HEK293 (cell line): ENCODE measurements at regions not wholly inside any gene's neighbourhood (a gene's known extent, or its start where the extent isn't known, plus 50 kb on each side); places are given as distances from the start of the nearest gene placed in this dataset.

Experiments
- CTCF ChIA-PET: fragments of 350-600 bp; formaldehyde crosslinking; extraction: SDS; loops from one replicate; lab custom pipeline; 2021; ENCODE audit warnings: antibody characterized with exemption; lab: Yijun Ruan, JAX
- POLR2A ChIA-PET: fragments of 300-600 bp; formaldehyde crosslinking; extraction: SDS; loops from one replicate; lab custom pipeline; 2020; ENCODE audit warnings: antibody characterized with exemption, inconsistent platforms; lab: Yijun Ruan, JAX
- H3K27ac ChIP-seq: fragments of 200-500 bp; sonication (Bioruptor generic); 2 replicates; pipeline ENCODE4 v1.5.1; 2014; ENCODE audit warnings: low read depth, low read length, control low read depth, inconsistent platforms; ENCODE audit errors: extremely low read depth
- H3K36me3 ChIP-seq, 2 experiments: fragments of 200-500 bp in 1 of 2; sonication (Bioruptor generic) in 1 of 2; 1 replicate in 1 of 2; 2 replicates in 1 of 2; pipeline ENCODE4 v1.5.1; 2014 to 2017; ENCODE audit warnings: inconsistent platforms in 2 of 2, low read length in 2 of 2; ENCODE audit not compliant: control insufficient read depth in 2 of 2, insufficient read depth in 1 of 2
- H3K4me1 ChIP-seq: fragments of 200-500 bp; sonication (Bioruptor generic); 2 replicates; pipeline ENCODE4 v1.5.1; 2014; ENCODE audit warnings: mild to moderate bottlenecking, low read length, inconsistent platforms; ENCODE audit not compliant: control insufficient read depth, insufficient read depth
- H3K4me3 ChIP-seq: 2 replicates; pipeline ENCODE4 v1.5.1; 2011; ENCODE audit warnings: low read depth, mild to moderate bottlenecking, control low read depth, low read length, moderate library complexity
- H3K9me3 ChIP-seq: fragments of 200-500 bp; sonication (Bioruptor generic); 2 replicates; pipeline ENCODE4 v1.5.1; 2014; ENCODE audit warnings: low read depth, low read length, inconsistent platforms; ENCODE audit not compliant: control insufficient read depth, insufficient read depth
- KLF8 ChIP-seq: fragments of 450-650 bp; formaldehyde crosslinking; IDR thresholded peaks from 2 replicates; pipeline ENCODE4 v1.5.1; 2016; ENCODE audit warnings: missing biosample characterization, missing genetic modification characterization
- OSR2 ChIP-seq: fragments of 450-650 bp; formaldehyde crosslinking; IDR thresholded peaks from 2 replicates; pipeline ENCODE4 v1.5.1; 2016; ENCODE audit warnings: missing biosample characterization, missing genetic modification characterization
- REPIN1 ChIP-seq: fragments of 450-650 bp; formaldehyde crosslinking; IDR thresholded peaks from 2 replicates; pipeline ENCODE4 v1.5.1; 2017; ENCODE audit warnings: missing biosample characterization, missing genetic modification characterization, low read depth
- SETDB1 ChIP-seq: IDR thresholded peaks from one replicate; pipeline ENCODE4 v1.6.1; 2017; ENCODE audit warnings: mild to moderate bottlenecking, low read length, moderate library complexity, mixed read lengths; ENCODE audit not compliant: insufficient read length
- TRIM28 ChIP-seq: IDR thresholded peaks from 2 replicates; pipeline ENCODE4 v1.6.1; 2011; ENCODE audit warnings: low read length, control low read depth, borderline replicate concordance
- ZBTB6 ChIP-seq: fragments of 450-650 bp; formaldehyde crosslinking; IDR thresholded peaks from 2 replicates; pipeline ENCODE4 v1.5.1; 2017; ENCODE audit warnings: missing biosample characterization, missing genetic modification characterization
- ZFP69B ChIP-seq: fragments of 450-650 bp; formaldehyde crosslinking; IDR thresholded peaks from 2 replicates; pipeline ENCODE4 v1.5.1; 2016; ENCODE audit warnings: missing biosample characterization, missing genetic modification characterization
- ZIC2 ChIP-seq: fragments of 450-650 bp; formaldehyde crosslinking; IDR thresholded peaks from 2 replicates; pipeline ENCODE4 v1.5.1; 2016; ENCODE audit warnings: missing biosample characterization, missing genetic modification characterization
- ZNF157 ChIP-seq: fragments of 450-650 bp; formaldehyde crosslinking; IDR thresholded peaks from 2 replicates; pipeline ENCODE4 v1.5.1; 2016; ENCODE audit warnings: missing biosample characterization, missing genetic modification characterization
- ZNF174 ChIP-seq: fragments of 450-650 bp; formaldehyde crosslinking; IDR thresholded peaks from 2 replicates; pipeline ENCODE4 v1.5.0; 2017; ENCODE audit warnings: missing biosample characterization, mild to moderate bottlenecking, missing genetic modification characterization
- ZNF2 ChIP-seq: fragments of 450-650 bp; formaldehyde crosslinking; IDR thresholded peaks from 2 replicates; pipeline ENCODE4 v1.5.1; 2016; ENCODE audit warnings: missing biosample characterization, missing genetic modification characterization
- ZNF223 ChIP-seq: fragments of 450-650 bp; formaldehyde crosslinking; IDR thresholded peaks from 2 replicates; pipeline ENCODE4 v1.5.1; 2016; ENCODE audit warnings: missing biosample characterization, missing genetic modification characterization
- ZNF362 ChIP-seq: fragments of 450-650 bp; formaldehyde crosslinking; IDR thresholded peaks from 2 replicates; pipeline ENCODE4 v1.5.1; 2016; ENCODE audit warnings: missing biosample characterization, missing genetic modification characterization
- ZNF366 ChIP-seq: fragments of 450-650 bp; formaldehyde crosslinking; conservative IDR thresholded peaks from 2 replicates; pipeline ENCODE4 v1.5.1; 2016; ENCODE audit warnings: missing biosample characterization, missing genetic modification characterization
- ZNF521 ChIP-seq: fragments of 450-650 bp; formaldehyde crosslinking; IDR thresholded peaks from 2 replicates; pipeline ENCODE4 v1.5.1; 2017; ENCODE audit warnings: missing biosample characterization, mild to moderate bottlenecking, missing genetic modification characterization
- ZNF571 ChIP-seq: fragments of 450-650 bp; formaldehyde crosslinking; IDR thresholded peaks from 2 replicates; pipeline ENCODE4 v1.5.0; 2017; ENCODE audit warnings: missing biosample characterization, missing genetic modification characterization
- ZNF660 ChIP-seq: fragments of 450-650 bp; IDR thresholded peaks from 2 replicates; pipeline ENCODE4 v1.5.1; 2018; ENCODE audit warnings: missing biosample characterization, mild to moderate bottlenecking, missing genetic modification characterization
- ZNF830 ChIP-seq: fragments of 450-650 bp; IDR thresholded peaks from 2 replicates; pipeline ENCODE4 v1.5.0; 2018; ENCODE audit warnings: missing biosample characterization, missing genetic modification characterization, low read depth, mild to moderate bottlenecking, moderate library complexity
- TF ChIP-seq, protein P1 (sequence below): fragments of 450-650 bp; formaldehyde crosslinking; IDR thresholded peaks from 2 replicates; pipeline ENCODE4 v1.5.1; 2017; ENCODE audit warnings: missing biosample characterization, missing genetic modification characterization
- TF ChIP-seq, protein P2 (sequence below): fragments of 450-650 bp; formaldehyde crosslinking; IDR thresholded peaks from 2 replicates; pipeline ENCODE4 v1.5.1; 2016; ENCODE audit warnings: missing biosample characterization, missing genetic modification characterization, borderline replicate concordance

DNA sequence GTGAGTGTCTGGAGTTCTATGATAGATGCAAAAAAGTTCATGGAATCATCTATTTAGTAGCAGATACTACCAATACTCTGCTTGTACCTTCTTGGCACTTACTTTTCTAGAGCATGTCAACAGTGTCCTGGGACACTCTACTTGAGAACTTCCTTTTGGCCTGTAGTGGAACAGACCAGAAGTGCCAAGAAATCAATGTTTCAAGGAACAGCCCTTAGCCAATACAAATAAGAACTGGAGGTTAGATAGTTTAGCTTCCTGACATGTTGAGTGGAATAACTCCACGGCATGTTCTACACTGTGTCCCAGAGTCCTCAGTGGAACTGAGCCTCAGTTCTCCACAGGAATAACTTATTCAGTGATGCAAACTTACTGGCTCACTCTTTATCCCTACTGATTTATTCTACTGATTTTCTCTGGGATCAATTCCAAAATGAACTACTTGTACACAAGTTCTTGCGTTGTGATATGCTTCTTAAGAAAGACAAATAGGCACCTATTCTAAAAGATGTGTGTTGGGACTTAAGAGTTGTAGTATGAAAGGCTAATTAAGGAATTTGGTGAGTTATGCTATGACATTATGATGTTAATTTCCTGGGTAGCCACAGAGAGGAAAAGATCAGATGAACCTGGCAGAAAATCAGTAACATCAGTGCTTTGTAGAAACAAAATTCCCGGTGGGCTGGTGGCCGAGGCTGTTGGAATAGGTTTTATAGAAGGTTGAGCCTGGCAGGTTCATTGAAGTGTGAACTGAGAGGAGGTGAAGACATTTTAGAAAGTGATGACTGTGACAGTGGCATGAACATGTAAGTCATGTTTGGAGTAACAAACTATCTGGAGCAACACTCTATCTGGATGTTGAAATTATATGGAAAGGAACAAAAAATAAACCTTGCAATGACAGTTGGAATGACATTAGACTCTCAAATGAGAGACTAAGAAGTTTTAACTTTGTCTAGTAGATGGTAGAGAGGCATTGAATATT lies 101.8 kb upstream of the RBMS3 start:
- H3K36me3 ChIP-seq: no peaks in the 10 kb centered on the region
- CTCF ChIA-PET: no interaction called here
- POLR2A ChIA-PET: no interaction called here

DNA sequence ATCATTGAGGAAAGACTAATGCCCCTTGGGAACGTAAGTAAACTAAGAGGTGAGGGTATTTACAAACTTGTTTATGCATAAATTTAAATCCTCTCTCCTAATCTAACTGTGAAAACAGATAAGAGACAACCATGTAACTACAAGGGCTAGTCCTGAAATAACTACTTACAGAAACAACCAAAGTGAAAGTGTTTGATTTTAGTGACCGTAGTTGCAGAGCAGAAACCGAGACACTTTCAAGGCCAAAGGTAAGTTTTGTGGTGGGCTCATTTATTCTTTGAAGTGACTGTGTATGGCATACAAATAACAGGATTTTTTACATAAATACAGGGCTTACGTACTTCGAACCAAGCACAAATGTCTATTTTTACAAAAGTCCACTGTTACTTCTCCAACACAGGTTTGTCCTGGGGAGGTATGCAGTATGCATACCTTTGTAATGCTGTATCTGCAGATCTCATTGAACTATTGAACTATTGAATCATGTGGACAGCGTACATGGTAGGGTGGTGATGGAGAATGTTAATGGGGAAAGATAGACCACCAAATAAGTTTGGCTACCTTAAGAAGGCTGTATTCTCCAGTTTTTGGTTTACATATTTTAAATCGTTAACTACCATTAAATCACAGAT lies 99.6 kb upstream of the RBMS3 start:
- TF ChIP-seq ZNF157 (tag by site-specific recombination) (peak; percentile 84), KLF8 (tag by site-specific recombination) (no peak), ZNF174 (tag by site-specific recombination) (no peak)
- H3K4me3 ChIP-seq: no peak overlapping the region
- no peaks in the 10 kb centered on the region for H3K9me3 ChIP-seq
- ChIA-PET POLR2A (no interaction called here), CTCF (no interaction called here)
- H3K36me3 ChIP-seq: no peaks in the 10 kb centered on the region
- H3K27ac ChIP-seq: no peak overlapping the region
- peaks cover 4% of the 10 kb centered on the region; the same call in 1 of the 2 replicates for H3K4me1 ChIP-seq

More for the DNA sequence above, 101.8 kb upstream of the RBMS3 start:
- no peaks in the 10 kb centered on the region for H3K9me3 ChIP-seq
- TF ChIP-seq ZIC2 (tag by site-specific recombination) (no peak), SETDB1 (no peak), ZNF571 (tag by site-specific recombination) (no peak), ZNF223 (tag by site-specific recombination) (no peak), ZNF521 (no peak), REPIN1 (no peak), ZNF830 (tag by site-specific recombination) (no peak), ZNF362 (tag by site-specific recombination) (no peak), TRIM28 (no peak), ZNF366 (tag by site-specific recombination) (no peak), ZNF2 (tag by site-specific recombination) (no peak), ZNF660 (tag by site-specific recombination) (no peak), ZFP69B (tag by site-specific recombination) (no peak)
- TF ChIP-seq, all 188 proteins: peak for 0
- Histone ChIP-seq H3K27ac (no peak overlapping the region), H3K4me1 (peaks cover 4% of the 10 kb centered on the region; the same call in 1 of the 2 replicates), H3K4me3 (no peak overlapping the region)

- POLR2A ChIA-PET: no interaction called here
- Histone ChIP-seq H3K4me3 (no peak overlapping the region), H3K4me1 (no peaks in the 10 kb centered on the region), H3K27ac (no peak overlapping the region), H3K36me3 (no peaks in the 10 kb centered on the region), H3K9me3 (no peaks in the 10 kb centered on the region)
- CTCF ChIA-PET: no interaction called here
- TF ChIP-seq OSR2 (tag by site-specific recombination) (no peak), KLF8 (tag by site-specific recombination) (no peak), ZBTB6 (tag by site-specific recombination) (no peak)
- TF ChIP-seq, protein P1, sequence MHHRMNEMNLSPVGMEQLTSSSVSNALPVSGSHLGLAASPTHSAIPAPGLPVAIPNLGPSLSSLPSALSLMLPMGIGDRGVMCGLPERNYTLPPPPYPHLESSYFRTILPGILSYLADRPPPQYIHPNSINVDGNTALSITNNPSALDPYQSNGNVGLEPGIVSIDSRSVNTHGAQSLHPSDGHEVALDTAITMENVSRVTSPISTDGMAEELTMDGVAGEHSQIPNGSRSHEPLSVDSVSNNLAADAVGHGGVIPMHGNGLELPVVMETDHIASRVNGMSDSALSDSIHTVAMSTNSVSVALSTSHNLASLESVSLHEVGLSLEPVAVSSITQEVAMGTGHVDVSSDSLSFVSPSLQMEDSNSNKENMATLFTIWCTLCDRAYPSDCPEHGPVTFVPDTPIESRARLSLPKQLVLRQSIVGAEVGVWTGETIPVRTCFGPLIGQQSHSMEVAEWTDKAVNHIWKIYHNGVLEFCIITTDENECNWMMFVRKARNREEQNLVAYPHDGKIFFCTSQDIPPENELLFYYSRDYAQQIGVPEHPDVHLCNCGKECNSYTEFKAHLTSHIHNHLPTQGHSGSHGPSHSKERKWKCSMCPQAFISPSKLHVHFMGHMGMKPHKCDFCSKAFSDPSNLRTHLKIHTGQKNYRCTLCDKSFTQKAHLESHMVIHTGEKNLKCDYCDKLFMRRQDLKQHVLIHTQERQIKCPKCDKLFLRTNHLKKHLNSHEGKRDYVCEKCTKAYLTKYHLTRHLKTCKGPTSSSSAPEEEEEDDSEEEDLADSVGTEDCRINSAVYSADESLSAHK: no peak
- TF ChIP-seq, protein P2, sequence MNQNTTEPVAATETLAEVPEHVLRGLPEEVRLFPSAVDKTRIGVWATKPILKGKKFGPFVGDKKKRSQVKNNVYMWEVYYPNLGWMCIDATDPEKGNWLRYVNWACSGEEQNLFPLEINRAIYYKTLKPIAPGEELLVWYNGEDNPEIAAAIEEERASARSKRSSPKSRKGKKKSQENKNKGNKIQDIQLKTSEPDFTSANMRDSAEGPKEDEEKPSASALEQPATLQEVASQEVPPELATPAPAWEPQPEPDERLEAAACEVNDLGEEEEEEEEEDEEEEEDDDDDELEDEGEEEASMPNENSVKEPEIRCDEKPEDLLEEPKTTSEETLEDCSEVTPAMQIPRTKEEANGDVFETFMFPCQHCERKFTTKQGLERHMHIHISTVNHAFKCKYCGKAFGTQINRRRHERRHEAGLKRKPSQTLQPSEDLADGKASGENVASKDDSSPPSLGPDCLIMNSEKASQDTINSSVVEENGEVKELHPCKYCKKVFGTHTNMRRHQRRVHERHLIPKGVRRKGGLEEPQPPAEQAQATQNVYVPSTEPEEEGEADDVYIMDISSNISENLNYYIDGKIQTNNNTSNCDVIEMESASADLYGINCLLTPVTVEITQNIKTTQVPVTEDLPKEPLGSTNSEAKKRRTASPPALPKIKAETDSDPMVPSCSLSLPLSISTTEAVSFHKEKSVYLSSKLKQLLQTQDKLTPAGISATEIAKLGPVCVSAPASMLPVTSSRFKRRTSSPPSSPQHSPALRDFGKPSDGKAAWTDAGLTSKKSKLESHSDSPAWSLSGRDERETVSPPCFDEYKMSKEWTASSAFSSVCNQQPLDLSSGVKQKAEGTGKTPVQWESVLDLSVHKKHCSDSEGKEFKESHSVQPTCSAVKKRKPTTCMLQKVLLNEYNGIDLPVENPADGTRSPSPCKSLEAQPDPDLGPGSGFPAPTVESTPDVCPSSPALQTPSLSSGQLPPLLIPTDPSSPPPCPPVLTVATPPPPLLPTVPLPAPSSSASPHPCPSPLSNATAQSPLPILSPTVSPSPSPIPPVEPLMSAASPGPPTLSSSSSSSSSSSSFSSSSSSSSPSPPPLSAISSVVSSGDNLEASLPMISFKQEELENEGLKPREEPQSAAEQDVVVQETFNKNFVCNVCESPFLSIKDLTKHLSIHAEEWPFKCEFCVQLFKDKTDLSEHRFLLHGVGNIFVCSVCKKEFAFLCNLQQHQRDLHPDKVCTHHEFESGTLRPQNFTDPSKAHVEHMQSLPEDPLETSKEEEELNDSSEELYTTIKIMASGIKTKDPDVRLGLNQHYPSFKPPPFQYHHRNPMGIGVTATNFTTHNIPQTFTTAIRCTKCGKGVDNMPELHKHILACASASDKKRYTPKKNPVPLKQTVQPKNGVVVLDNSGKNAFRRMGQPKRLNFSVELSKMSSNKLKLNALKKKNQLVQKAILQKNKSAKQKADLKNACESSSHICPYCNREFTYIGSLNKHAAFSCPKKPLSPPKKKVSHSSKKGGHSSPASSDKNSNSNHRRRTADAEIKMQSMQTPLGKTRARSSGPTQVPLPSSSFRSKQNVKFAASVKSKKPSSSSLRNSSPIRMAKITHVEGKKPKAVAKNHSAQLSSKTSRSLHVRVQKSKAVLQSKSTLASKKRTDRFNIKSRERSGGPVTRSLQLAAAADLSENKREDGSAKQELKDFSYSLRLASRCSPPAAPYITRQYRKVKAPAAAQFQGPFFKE (tag by site-specific recombination): no peak
Measured at GRCh38 chr3:29181872-29182271, 99.0 kb upstream of the RBMS3 start.
